ENCODE measurements at regions not wholly inside any gene's neighbourhood (a gene's known extent, or its start where the extent isn't known, plus 50 kb on each side); places are given as distances from the start of the nearest gene placed in this dataset.

- H3K9ac ChIP-seq (ENCODE audit: low read length): no peak overlapping the region
- H3K4me3 ChIP-seq (ENCODE audit: low read length): no peak overlapping the region
- H3K79me2 ChIP-seq (ENCODE audit: low read length): no peaks in the 10 kb centered on the region
- H3K9me3 ChIP-seq (replicated peaks; ENCODE audit: insufficient read depth, low read length): no peaks in the 10 kb centered on the region
- H3K27ac ChIP-seq (ENCODE audit: low read length): no peak overlapping the region
- no peaks in the 10 kb centered on the region for H3F3A ChIP-seq (ENCODE audit: insufficient read depth, low read length)
- H2AFZ ChIP-seq (ENCODE audit: low read length): no peak overlapping the region
- H3K4me2 ChIP-seq (ENCODE audit: low read depth, low read length): no peak overlapping the region
- no peak for DNase-seq
- no peaks in the 10 kb centered on the region for H3K9me2 ChIP-seq (replicated peaks; ENCODE audit: insufficient read depth, low read length)
- TF ChIP-seq EZH2 (optimal IDR thresholded peaks at IDR 0.05; ENCODE audit: low read depth, low read length): no peak
- no peak for TF ChIP-seq CTCF (IDR thresholded peaks at IDR 0.05; ENCODE audit: low read length)
- no peaks in the 10 kb centered on the region for H3K27me3 ChIP-seq (replicated peaks; ENCODE audit: insufficient read depth, low read length)
- H3K4me1 ChIP-seq (ENCODE audit: low read length): no peaks in the 10 kb centered on the region
- no peaks in the 10 kb centered on the region for H3K36me3 ChIP-seq (replicated peaks; ENCODE audit: insufficient read depth, low read length)
- H4K20me1 ChIP-seq (ENCODE audit: insufficient read depth, low read length): no peaks in the 10 kb centered on the region
These were observed 457.6 kb downstream of the SLCO4C1 start for GRCh38 chr5:101838435-101838834.

- no peaks in the 10 kb centered on the region for H3K79me2 ChIP-seq (ENCODE audit: low read length)
- no peak for TF ChIP-seq EZH2 (optimal IDR thresholded peaks at IDR 0.05; ENCODE audit: low read depth, low read length)
- TF ChIP-seq EZH2phosphoT487 (IDR thresholded peaks at IDR 0.05; ENCODE audit: low read length): no peak
- no peak for TF ChIP-seq CTCF (IDR thresholded peaks at IDR 0.05; ENCODE audit: low read length)
- no peak for DNase-seq
- H3K4me3 ChIP-seq (ENCODE audit: low read length): no peak overlapping the region
- no peak overlapping the region for H2AFZ ChIP-seq (ENCODE audit: low read length)
- no peaks in the 10 kb centered on the region for H3F3A ChIP-seq (ENCODE audit: insufficient read depth, low read length)
- no peak overlapping the region for H3K4me2 ChIP-seq (ENCODE audit: low read depth, low read length)
- no peak overlapping the region for H3K9ac ChIP-seq (ENCODE audit: low read length)
- H3K36me3 ChIP-seq (replicated peaks; ENCODE audit: insufficient read depth, low read length): no peaks in the 10 kb centered on the region
- no peak overlapping the region for H3K27ac ChIP-seq (ENCODE audit: low read length)
- no peaks in the 10 kb centered on the region for H3K27me3 ChIP-seq (replicated peaks; ENCODE audit: insufficient read depth, low read length)
- H3K9me2 ChIP-seq (replicated peaks; ENCODE audit: insufficient read depth, low read length): no peaks in the 10 kb centered on the region
- H3K9me3 ChIP-seq (replicated peaks; ENCODE audit: insufficient read depth, low read length): 0 out of 2 replicates have a peak, but pooled peaks cover 3% of the 10 kb centered on the region
- no peaks in the 10 kb centered on the region for H3K4me1 ChIP-seq (ENCODE audit: low read length)
- no peaks in the 10 kb centered on the region for H4K20me1 ChIP-seq (ENCODE audit: insufficient read depth, low read length)
These were observed 466.8 kb downstream of the SLCO4C1 start for GRCh38 chr5:101829255-101829654.

- Histone ChIP-seq H3K27me3 (replicated peaks; ENCODE audit: insufficient read depth, low read length) (no peaks in the 10 kb centered on the region), H3K4me2 (ENCODE audit: low read depth, low read length) (no peak overlapping the region), H3K9me3 (replicated peaks; ENCODE audit: insufficient read depth, low read length) (no peaks in the 10 kb centered on the region), H3K4me3 (ENCODE audit: low read length) (no peak overlapping the region), H3K27ac (ENCODE audit: low read length) (no peak overlapping the region), H3F3A (ENCODE audit: insufficient read depth, low read length) (no peaks in the 10 kb centered on the region), H3K4me1 (ENCODE audit: low read length) (no peaks in the 10 kb centered on the region), H2AFZ (ENCODE audit: low read length) (no peak overlapping the region), H3K36me3 (replicated peaks; ENCODE audit: insufficient read depth, low read length) (no peaks in the 10 kb centered on the region), H3K9me2 (replicated peaks; ENCODE audit: insufficient read depth, low read length) (no peaks in the 10 kb centered on the region), H3K79me2 (ENCODE audit: low read length) (no peaks in the 10 kb centered on the region), H4K20me1 (ENCODE audit: insufficient read depth, low read length) (no peaks in the 10 kb centered on the region), H3K9ac (ENCODE audit: low read length) (no peak overlapping the region)
- DNase-seq: no peak
- TF ChIP-seq CTCF (IDR thresholded peaks at IDR 0.05; ENCODE audit: low read length) (no peak), EZH2 (optimal IDR thresholded peaks at IDR 0.05; ENCODE audit: low read depth, low read length) (no peak), EZH2phosphoT487 (IDR thresholded peaks at IDR 0.05; ENCODE audit: low read length) (no peak)
These were observed 484.6 kb downstream of the SLCO4C1 start for GRCh38 chr5:101811466-101811865.
